ENCODE measurements at regions not wholly inside any gene's neighbourhood (a gene's known extent, or its start where the extent isn't known, plus 50 kb on each side); places are given as distances from the start of the nearest gene placed in this dataset.

- DNase-seq (ENCODE audit: low spot score): peak; percentile 88
Observed at GRCh38 chr6:7468382-7469081, 72.9 kb upstream of the DSP start.

GRCh38 chr6:7469696-7470095, 71.8 kb upstream of the DSP start:
- DNase-seq (ENCODE audit: low spot score): no peak

- no peak for DNase-seq (ENCODE audit: low spot score)
Observed at GRCh38 chr6:7471171-7471570, 70.3 kb upstream of the DSP start.

- DNase-seq (ENCODE audit: low spot score): no peak
Observed at GRCh38 chr6:7473805-7474719, 67.4 kb upstream of the DSP start.

- DNase-seq (ENCODE audit: low spot score): no peak
Observed at GRCh38 chr6:7475081-7475480, 66.4 kb upstream of the DSP start.

GRCh38 chr6:7479801-7480266, 61.6 kb upstream of the DSP start:
- peak; percentile 71 for DNase-seq (ENCODE audit: low spot score)

DNA sequence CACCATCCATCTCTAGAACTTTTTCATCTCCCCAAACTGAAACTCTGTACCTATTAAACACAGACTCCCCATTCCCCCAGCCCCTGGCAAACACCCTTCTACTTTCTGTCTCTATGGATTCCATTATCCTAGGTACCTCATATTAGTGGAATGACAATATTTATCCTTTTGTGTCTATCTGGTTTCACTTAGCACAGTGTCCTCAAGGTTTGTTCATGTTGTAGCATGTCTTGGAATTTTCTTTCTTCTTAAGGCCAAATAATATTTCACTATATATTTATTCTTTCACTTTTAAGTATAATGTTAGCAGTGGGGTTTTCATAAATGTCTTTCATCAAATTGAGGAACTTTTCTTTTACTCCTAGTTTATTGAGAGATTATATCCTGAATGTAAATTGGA, 56.8 kb upstream of the DSP start:
- DNase-seq (ENCODE audit: low spot score): no peak

DNA sequence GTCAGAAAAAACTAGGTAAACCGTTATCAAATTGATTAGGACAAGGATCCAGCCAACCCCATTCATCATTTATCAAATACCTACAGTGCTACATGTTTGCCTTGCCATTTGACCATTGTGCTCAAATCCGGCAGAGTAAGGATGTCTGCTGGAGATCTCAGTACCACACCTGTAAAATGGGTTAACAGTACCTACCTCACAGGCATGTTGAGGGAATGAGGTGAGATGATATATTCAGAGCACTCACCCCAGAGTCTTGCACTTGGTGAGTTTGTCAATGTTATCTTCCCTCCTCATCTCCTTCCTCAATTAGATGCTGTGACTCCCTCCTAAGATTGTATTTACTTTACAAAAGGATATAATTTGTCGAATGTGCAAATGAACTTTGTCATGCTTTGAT, 54.5 kb upstream of the DSP start:
- no peak for DNase-seq (ENCODE audit: low spot score)

GRCh38 chr6:7488494-7488893, 53.0 kb upstream of the DSP start:
- no peak for DNase-seq (ENCODE audit: low spot score)

GRCh38 chr6:7489376-7489775, 52.1 kb upstream of the DSP start:
- DNase-seq (ENCODE audit: low spot score): no peak
